Heart right ventricle (tissue), 16 donors: ENCODE measurements at regions not wholly inside any gene's neighbourhood (a gene's known extent, or its start where the extent isn't known, plus 50 kb on each side); places are given as distances from the start of the nearest gene placed in this dataset.

Source experiments
- ATAC-seq, 8 donors: fragments of 200-7000 bp; cut with Tn5 transposase; one replicate each; pipeline ENCODE4 v1.9.1; 2020; ENCODE audit warnings: mild to moderate bottlenecking in 8 of 8, moderate library complexity in 8 of 8, moderate number of reproducible peaks in 1 of 8
- DNase-seq, 2 donors: peaks; one replicate each; pipeline ENCODE4 v3.0.0-alpha.2; 2020
- H3K27ac ChIP-seq, 10 donors: fragments of 200-600 bp; sonication (generic) in 2 of 10; one replicate each; pipeline versions ENCODE4 v1.5.0 to v1.8.0; 2020 to 2022; ENCODE audit warnings: mild to moderate bottlenecking in 3 of 10
- H3K27me3 ChIP-seq, 7 donors: fragments of 200-600 bp; one replicate each; pipeline ENCODE4 v1.8.0; 2021 to 2022; ENCODE audit warnings: mild to moderate bottlenecking in 2 of 7
- H3K36me3 ChIP-seq, 9 donors: fragments of 200-600 bp; sonication (generic) in 1 of 9; one replicate each; pipeline versions ENCODE4 v1.5.0 to v1.8.0; 2020 to 2022; ENCODE audit warnings: mild to moderate bottlenecking in 2 of 9
- H3K4me1 ChIP-seq, 9 donors: fragments of 200-600 bp; sonication (generic) in 1 of 9; one replicate each; pipeline versions ENCODE4 v1.5.0 to v1.8.0; 2020 to 2022; ENCODE audit warnings: mild to moderate bottlenecking in 4 of 9
- H3K4me3 ChIP-seq, 10 donors: fragments of 200-600 bp; sonication (generic) in 2 of 10; one replicate each; pipeline versions ENCODE4 v1.5.0 to v1.8.0; 2020 to 2022; ENCODE audit warnings: mild to moderate bottlenecking in 7 of 10, moderate library complexity in 2 of 10
- H3K9me3 ChIP-seq, 11 donors: fragments of 200-600 bp in 10 of 11; sonication (generic) in 2 of 11; one replicate each; pipeline versions ENCODE4 v1.5.0 to v1.8.0; 2013 to 2022; ENCODE audit warnings: mild to moderate bottlenecking in 2 of 11, control low read depth in 1 of 11, moderate library complexity in 1 of 11
- CTCF ChIP-seq, 9 donors: fragments of 200-600 bp; sonication (generic) in 2 of 9; IDR thresholded peaks; one replicate each; pipeline versions ENCODE4 v1.5.0 to v1.8.0; 2021 to 2022; ENCODE audit warnings: antibody characterized with exemption in 9 of 9, mild to moderate bottlenecking in 5 of 9, moderate library complexity in 1 of 9
- WGBS, 2 donors: extraction: QIAGEN DNeasy Blood & Tissue Kit; methylation state at CpG; one replicate each; pipeline ENCODE4 v1.1.7; 2013; ENCODE audit warnings: inconsistent platforms in 1 of 2; 5-methylcytosine and 5-hydroxymethylcytosine counted together
- intact Hi-C, 10 donors: fragments of 100-400 bp; cut with DNase I; formaldehyde crosslinking; loops; one replicate each; pipeline versions ENCODE4 v1.11.1 to v1.14.2; 2022
- donor health status: Arrhythmogenic right ventricular cardiomyopathy.
- donor health status: ischemic (EF 13 %, LVEDD 7.1; RV severe dilation, severe dysfunction).
- donor health status: healthy with polysubstance abuse.
- donor health status: DM: no; HTN: yes; CAD: no.
- donor health status: DM: no; HTN: no; CAD: no.
- donor health status: ischemic (EF 25% LVEDD 6.9; RV normal size, moderate dysfunction).
- donor health status: ischemic (EF 25% LVEDD 5.7; RV mildly dilated, moderate dysfunction).
- donor health status: healthy.
- donor health status: DM: yes; HTN: yes; CAD: no.
- donor health status: Ischemic cardiomyopathy.
- donor health status: ischemic (EF 35%, LVEDD 5.7; RV mildly dilated, moderate dysfunction).
- donor health status: nonischemic (EF 11% LVEDD 7.7; RV severe dilation, severe dysfunction).
- donor health status: DM: yes; HTN: yes; CAD: no.
- donor health status: PGD.
- donor health status: ischemic (EF 29% LVEDD 5.4; RV normal size, mild dysfunction).
- donor health status: nonischemic (EF 23%, LVEDD 6.1; RV moderate dilation, normal function).

GRCh38 chr7:131218727-131219128, 108.9 kb upstream of the MKLN1 start:
- peak overlapping the region in 8 of 10 donors; percentile 30 to 83 (median 66) for H3K27ac ChIP-seq
- ATAC-seq (no peak), DNase-seq (no peak)
- H3K27me3 ChIP-seq, result no peaks in the 10 kb centered on the region
- H3K4me3 ChIP-seq, result no peak overlapping the region
- peaks cover 0 to 23% (median 19%) of the 10 kb centered on the region in 9 donors for H3K4me1 ChIP-seq
- no peaks in the 10 kb centered on the region for H3K36me3 ChIP-seq
- WGBS, 2 donors, result 73 to 80% methylated on average over 3 of the region's 3 CpGs
- peaks cover 0 to 3% (median 0%) of the 10 kb centered on the region in 11 donors for H3K9me3 ChIP-seq
- no peak for TF ChIP-seq CTCF (IDR thresholded peaks at IDR 0.05)
- intact Hi-C loops, result loop anchor here in 1 of 10 donors (5.0 kb wide), 1 partner anchor 111 kb away; no protein-coding TSS in a partner anchor

- Histone ChIP-seq H3K27me3 (no peaks in the 10 kb centered on the region), H3K9me3 (peaks cover 0 to 3% (median 0%) of the 10 kb centered on the region in 11 donors), H3K4me1 (peaks cover 0 to 23% (median 19%) of the 10 kb centered on the region in 9 donors), H3K4me3 (no peak overlapping the region), H3K36me3 (no peaks in the 10 kb centered on the region), H3K27ac (peak overlapping the region in 9 of 10 donors; percentile 30 to 83 (median 62))
- intact Hi-C loops, result loop anchor here in 2 of 10 donors (5.0 to 10.0 kb wide), 2 partner anchors 112 to 155 kb away; no protein-coding TSS in a partner anchor
- no peak for TF ChIP-seq CTCF (IDR thresholded peaks at IDR 0.05)
- 34 to 46% methylated on average over 8 of the region's 8 CpGs for WGBS, 2 donors
- peak; percentile 29 to 67 for DNase-seq
- ATAC-seq, result peak; percentile 87 to 96 (median 96)
Observed at GRCh38 chr7:131219312-131220041, 108.2 kb upstream of the MKLN1 start.

- intact Hi-C loops, result loop anchor here in 1 of 10 donors (10.0 kb wide), 1 partner anchor 156 kb away; no protein-coding TSS in a partner anchor
Observed at GRCh38 chr7:131221061-131221460, 106.6 kb upstream of the MKLN1 start.

GRCh38 chr7:131222171-131222570, 105.5 kb upstream of the MKLN1 start:
- H3K27ac ChIP-seq, result no peak overlapping the region
- H3K9me3 ChIP-seq, result peaks cover 0 to 3% (median 0%) of the 10 kb centered on the region in 11 donors
- WGBS, 2 donors, result 78 to 80% methylated on average over 2 of the region's 2 CpGs
- H3K4me1 ChIP-seq, result peaks cover 8 to 39% (median 29%) of the 10 kb centered on the region in 9 donors
- H3K4me3 ChIP-seq, result no peak overlapping the region
- ATAC-seq (no peak), DNase-seq (no peak)
- no peak for TF ChIP-seq CTCF (IDR thresholded peaks at IDR 0.05)
- H3K36me3 ChIP-seq, result no peaks in the 10 kb centered on the region
- no peaks in the 10 kb centered on the region for H3K27me3 ChIP-seq
- intact Hi-C loops, result loop anchor here in 1 of 10 donors (10.0 kb wide), 1 partner anchor 157 kb away; no protein-coding TSS in a partner anchor

More at GRCh38 chr7:131221061-131221460, 106.6 kb upstream of the MKLN1 start:
- Histone ChIP-seq H3K27me3 (no peaks in the 10 kb centered on the region), H3K36me3 (no peaks in the 10 kb centered on the region), H3K27ac (no peak overlapping the region), H3K9me3 (peaks cover 0 to 3% (median 0%) of the 10 kb centered on the region in 11 donors), H3K4me3 (no peak overlapping the region), H3K4me1 (peaks cover 4 to 30% (median 25%) of the 10 kb centered on the region in 9 donors)
- DNase-seq (no peak), ATAC-seq (no peak)
- WGBS, 2 donors, result 96 to 98% methylated on average over 3 of the region's 3 CpGs
- no peak for TF ChIP-seq CTCF (IDR thresholded peaks at IDR 0.05)
